ENCODE measurements at regions not wholly inside any gene's neighbourhood (a gene's known extent, or its start where the extent isn't known, plus 50 kb on each side); places are given as distances from the start of the nearest gene placed in this dataset.
"Not testable (repeated sequence)": the region's sequence is repeated elsewhere in the genome, so short reads cannot be mapped to it uniquely, and the experiment has no call there.

DNA sequence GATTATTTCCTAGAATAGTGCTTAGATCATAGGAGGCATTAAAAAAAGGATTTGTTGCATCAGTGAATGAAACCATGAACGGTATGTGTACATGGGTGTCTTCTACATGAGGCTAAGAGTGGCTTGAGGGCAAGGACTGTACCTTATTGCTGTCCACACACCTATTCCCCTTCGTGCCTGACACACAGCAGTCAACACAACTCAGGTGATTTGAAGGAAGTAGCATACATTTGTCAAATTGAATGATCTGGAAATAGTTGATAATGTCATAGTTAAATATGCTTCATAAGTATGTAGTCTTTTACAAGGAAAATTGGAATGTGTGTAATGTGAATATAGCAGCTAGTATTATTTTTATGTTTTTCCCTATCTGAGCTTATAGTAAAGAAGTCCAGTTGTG is 189.0 kb upstream of the DAB1 start:
- no peak for DNase-seq

DNA sequence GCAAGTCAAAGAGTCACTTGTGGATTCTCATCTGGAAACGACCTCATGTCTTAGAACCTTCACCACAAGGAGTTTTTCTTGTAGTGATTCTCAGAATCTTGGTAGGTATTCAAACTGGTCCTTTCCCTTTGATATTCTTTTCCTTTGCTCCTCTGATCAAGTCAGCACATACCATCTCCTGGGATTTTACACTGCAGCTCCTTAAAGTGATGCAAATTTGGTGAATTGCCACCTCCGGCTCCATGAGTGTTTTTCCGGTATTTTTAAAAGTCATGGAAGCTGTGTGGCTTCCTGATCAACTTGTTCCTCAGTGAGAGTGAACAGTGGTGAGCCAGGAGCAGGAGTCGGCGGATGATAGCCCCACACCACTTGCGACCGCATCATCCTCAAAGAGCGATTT is 182.1 kb upstream of the DAB1 start:
- no peak for DNase-seq

GRCh38 chr1:57603696-57604095 is 179.8 kb upstream of the DAB1 start:
- no peak for DNase-seq

- DNase-seq, result no peak
Measured at GRCh38 chr1:57600424-57600823, 176.6 kb upstream of the DAB1 start.

GRCh38 chr1:57599236-57599994 is 175.6 kb upstream of the DAB1 start:
- DNase-seq, result no peak

- no peak for DNase-seq
Measured at GRCh38 chr1:57597036-57597435, 173.2 kb upstream of the DAB1 start.

GRCh38 chr1:57594002-57594401 is 170.1 kb upstream of the DAB1 start:
- DNase-seq, result no peak

GRCh38 chr1:57591842-57592241 is 168.0 kb upstream of the DAB1 start:
- DNase-seq, result no peak

DNA sequence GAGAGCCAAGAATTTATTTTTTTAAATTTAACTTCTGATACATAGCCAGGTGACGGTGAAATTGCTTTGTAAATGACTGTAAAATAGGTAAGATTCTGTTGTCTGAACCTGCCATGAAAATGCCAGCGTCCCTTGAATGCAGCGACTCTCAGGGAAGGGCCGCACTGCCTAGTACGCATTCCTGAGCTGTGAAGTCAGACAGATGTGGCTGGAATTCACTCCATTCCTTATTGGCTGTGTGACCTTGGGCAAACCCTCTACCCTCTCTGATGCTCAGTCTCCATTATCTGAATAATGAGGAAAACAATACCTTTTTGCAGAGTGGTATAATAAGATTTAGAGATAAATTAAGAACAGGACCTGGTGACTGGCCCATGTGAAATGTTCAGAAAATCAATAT is 167.1 kb upstream of the DAB1 start:
- no peak for DNase-seq

DNA sequence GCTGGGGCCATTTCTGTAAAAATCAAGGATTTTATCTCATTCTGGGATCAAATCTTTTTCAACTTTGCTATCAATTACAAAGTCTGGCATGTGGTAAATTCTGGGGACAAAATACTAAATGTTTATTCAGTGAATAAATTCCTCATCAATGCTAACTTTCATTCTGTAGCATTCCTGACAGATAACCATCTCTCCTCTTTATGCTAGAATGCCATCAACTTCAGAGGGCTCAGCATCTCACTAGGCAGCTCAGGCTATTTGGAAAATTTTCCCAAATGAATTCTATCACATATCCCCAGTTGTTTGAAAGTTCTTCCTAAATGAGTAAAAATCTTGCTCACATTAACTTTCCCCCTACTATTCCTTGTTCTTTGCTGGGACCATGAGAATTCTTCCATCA is 163.0 kb upstream of the DAB1 start:
- DNase-seq, result no peak

DNA sequence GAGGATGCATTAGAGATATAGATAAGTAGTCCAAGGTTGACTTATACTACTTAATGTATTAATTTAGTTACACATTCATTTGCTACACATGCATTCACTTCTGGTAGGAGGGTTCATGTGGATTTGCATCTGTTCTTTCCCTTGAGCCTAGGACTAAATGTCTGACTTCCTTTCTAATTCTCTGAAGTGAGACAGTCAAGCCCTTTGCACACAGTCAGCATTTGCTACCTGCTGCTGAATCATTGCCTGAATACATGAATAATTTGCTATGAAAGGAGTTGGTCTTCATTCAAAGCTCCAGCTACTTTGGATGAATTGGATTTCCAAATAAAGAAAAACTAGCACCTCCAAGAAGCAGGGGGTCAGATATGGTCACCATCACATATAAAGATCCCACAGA is 154.8 kb upstream of the DAB1 start:
- no peak for DNase-seq

DNA sequence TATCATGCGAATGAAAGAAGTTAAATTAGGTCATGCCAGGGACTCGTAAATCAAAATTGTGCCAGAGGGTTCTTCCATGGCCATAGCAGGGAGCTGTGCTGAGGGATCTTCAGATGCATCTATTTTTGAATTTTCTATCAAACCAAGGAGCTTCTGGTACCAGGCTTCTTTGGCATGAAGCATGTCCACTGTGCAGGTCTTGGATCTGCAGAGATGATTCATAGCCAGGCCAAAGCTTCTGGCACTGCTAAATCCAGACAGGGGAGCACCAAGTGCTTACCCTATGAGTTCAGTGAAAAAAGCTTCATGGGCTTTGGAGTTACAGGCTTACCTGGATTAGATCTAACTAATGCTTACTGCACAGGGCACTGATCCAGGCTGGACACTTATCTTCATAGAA is 154.2 kb upstream of the DAB1 start:
- DNase-seq, result no peak

DNA sequence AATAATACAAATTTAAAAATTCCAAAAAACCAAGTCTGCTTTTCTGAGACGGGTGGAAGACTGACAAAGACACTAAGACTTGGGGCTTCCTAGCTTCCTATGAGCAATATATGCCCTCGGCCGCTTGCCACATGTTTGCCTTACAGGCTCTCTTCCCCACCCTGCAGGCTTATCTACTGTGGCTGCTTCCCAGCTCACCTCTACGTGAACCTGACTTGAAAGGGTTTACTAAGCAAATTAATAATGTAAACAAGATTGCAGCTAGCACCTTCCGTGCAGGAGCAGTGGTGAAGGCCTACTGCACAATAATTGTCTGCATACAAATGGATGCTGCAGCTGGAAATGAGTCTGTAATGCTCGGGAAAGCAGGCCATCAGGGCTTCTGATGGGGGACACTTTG is 152.9 kb upstream of the DAB1 start:
- DNase-seq, result no peak

DNA sequence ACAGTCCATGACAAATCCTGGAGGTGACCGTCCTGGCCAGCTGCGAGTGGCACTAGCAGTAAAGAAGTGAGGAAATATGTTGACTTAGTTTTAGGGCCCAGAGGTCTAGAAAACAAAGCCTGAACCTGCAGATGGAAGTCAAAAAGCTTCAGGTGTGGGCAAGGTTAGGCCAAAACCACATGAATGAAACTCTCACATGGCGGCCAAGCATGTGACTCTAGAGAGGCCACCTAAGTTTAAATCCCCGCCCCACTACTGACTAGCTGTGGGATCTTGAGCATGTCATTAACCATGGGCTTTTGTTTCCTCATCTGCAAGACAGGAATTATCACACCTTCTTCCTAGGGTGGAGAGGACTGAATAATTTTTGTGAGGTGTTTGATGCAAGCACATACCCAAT is 148.2 kb upstream of the DAB1 start:
- DNase-seq, result no peak

- not testable (repeated sequence) for DNase-seq
Measured at GRCh38 chr1:57558066-57558465, 134.2 kb upstream of the DAB1 start.

GRCh38 chr1:57553666-57554065 is 129.8 kb upstream of the DAB1 start:
- DNase-seq, result no peak

- DNase-seq, result no peak
Measured at GRCh38 chr1:57551476-57551875, 127.6 kb upstream of the DAB1 start.

- no peak for DNase-seq
Measured at GRCh38 chr1:57550092-57550491, 126.2 kb upstream of the DAB1 start.

- no peak for DNase-seq
Measured at GRCh38 chr1:57549300-57549699, 125.4 kb upstream of the DAB1 start.

GRCh38 chr1:57546549-57547330 is 122.9 kb upstream of the DAB1 start:
- DNase-seq, result no peak

- DNase-seq, result no peak
Measured at GRCh38 chr1:57544345-57544744, 120.5 kb upstream of the DAB1 start.

- DNase-seq, result no peak
Measured at GRCh38 chr1:57536749-57537423, 113.0 kb upstream of the DAB1 start.

GRCh38 chr1:57532299-57532698 is 108.4 kb upstream of the DAB1 start:
- no peak for DNase-seq

DNA sequence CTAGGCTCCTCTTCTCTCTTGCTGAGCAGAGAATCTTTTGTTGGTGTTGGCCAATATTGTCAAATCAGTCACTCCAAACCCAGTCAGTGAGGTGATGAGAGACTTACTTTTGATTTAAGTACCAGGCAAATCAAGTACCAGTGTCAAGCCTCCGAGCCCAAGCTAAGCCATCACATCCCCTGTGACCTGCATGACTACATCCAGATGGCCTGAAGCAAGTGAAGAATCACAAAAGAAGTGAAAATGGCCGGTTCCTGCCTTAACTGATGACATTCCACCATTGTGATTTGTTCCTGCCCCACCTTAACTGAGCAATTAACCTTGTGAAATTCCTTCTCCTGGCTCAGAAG is 107.0 kb upstream of the DAB1 start:
- not testable (repeated sequence) for DNase-seq

Data from NCI-H187 (cell line).